SKM-1 (cell line): ENCODE measurements at regions not wholly inside any gene's neighbourhood (a gene's known extent, or its start where the extent isn't known, plus 50 kb on each side); places are given as distances from the start of the nearest gene placed in this dataset.

Source experiments
- DNase-seq: peaks from one replicate; lab custom pipeline; 2025; ENCODE audit not compliant: unreplicated experiment; lab: John Stamatoyannopoulos, UW

DNA sequence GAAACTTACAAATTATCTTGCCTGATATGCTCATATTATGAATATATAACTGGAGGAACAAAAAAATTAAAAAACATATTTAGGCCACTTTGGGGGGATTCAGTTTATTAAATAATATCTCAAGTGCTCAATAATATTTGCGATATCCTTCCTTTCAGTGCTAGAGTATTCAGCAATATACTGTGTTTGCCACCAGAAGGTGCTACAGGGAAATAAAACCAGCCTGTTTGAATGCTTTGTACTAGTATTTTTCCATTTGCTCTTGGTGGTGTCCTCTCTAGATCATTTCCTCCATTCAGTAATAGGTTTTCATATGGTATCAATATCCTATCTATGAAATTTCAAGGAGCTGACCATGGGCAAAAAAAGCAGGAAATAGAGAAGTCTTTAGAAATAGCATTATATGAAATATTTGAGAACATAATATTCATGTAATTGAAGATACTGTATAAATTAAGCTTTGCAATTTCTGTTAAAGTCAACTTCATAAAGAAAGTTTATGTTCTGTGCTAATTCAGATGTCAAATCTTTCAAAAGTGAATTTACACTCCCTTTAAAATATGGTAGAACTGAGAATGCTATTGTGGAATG is 106.2 kb upstream of the NAV3 start:
- no peak for DNase-seq

DNA sequence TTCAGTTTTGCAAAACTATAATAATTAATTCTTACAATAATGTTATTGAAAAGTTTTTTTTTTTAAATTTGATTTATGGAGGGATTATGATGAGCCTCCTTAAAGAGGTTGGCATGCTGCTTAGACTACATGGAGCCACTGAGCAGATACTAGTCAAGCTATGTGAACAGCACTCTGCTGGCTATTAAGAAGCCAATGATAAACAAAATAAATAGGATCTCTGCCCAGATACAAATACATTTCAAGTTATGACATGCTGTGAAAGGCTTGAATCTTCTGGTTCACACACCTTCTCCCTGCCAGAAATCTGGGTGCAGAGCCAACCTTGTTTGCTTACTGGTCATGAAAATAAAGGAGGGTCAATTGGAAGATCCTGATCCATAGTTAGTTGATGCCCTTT is 107.4 kb upstream of the NAV3 start:
- DNase-seq, result no peak

DNA sequence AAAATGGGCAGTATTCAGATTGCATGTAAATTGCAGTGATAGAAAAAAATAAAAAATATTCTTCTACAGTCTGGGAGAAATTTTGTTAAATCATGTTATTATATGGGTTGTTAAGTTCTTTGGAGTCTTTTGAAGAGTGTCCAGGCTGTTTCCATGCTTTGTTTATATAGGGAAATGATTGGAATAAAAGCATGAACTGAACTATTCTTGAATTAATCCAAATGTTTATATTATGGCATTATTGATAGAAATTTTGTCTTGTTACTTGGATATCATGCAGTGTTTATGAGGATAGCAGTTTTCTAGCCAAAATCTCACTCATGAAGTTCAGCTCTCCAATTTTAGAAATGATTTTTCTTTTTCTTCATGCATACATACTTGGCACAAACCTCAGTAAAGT is 108.2 kb upstream of the NAV3 start:
- no peak for DNase-seq

DNA sequence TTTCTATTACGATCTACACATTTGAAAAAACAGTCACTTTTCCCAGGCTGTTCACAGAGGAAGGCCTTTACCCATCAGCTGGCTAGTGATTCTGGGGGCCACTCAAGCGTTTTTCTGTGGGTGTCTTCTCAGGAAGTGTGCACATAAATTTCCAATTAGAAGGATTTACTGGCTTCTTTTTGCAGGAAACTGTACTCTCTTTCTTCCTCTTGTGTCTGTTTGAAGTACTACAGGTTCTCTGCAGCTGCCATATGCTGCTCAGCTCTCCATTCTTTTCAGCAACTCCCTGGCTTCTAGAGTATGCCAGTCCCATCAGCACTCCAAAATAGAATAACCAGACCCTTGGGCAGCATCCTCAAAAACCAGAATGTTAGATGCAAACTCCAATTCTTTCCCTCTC is 110.4 kb upstream of the NAV3 start:
- no peak for DNase-seq

DNA sequence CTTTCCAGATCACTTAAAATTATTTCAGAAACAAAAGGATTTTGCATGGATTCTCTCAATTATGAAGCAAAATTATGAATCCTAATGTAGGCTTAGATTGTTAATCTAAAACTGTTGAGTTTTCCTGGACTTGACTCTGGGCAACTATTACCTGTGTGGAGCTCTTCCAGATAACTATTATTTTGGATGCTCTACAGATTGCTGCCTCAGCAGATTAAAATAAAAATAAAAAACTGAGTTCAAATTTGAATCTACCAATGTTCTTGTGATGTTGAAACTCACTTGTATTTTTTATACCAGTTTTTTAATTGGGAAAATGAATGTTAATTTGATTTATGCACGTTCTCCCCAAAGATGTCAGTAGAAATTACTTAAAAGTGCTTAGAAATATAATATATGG is 120.5 kb upstream of the NAV3 start:
- DNase-seq, result no peak

DNA sequence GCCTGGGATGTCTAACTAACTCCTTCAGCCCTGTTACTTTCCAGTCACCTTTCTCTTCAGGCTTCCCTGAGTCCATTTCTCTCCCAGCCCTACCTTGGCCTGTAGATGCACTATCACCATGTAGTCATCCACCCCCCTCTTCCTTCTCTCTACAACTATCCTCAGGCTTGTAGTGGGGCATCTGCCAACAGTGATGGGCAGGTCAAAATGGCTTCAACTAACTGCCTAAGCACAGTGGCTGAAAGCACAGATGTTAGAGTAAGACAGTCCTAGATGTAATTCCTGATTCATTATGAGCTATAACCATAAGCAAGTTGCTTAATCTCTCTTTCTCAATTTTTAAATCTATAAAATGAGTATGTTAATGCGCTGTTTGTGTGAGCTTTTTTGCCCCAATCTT is 133.6 kb upstream of the NAV3 start:
- DNase-seq, result no peak

DNA sequence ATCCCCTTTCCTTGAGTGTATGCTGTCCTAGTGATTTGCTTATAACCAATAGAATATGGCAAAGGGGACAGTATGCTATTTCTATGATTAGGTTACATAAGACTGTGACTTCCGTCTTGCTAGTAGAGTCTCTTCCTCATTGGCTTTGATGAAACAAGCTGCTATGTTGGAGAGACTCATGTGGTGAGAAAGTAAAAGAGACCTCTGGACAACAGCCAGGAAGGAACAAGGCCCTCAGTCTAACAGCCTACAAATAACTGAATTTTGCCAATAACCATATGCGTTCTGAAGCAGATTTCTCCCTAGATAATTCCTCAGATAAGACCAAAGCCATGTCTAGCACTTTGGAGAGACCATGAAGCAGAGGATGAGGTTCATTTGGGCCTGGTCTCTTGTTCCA is 134.5 kb upstream of the NAV3 start:
- no peak for DNase-seq

DNA sequence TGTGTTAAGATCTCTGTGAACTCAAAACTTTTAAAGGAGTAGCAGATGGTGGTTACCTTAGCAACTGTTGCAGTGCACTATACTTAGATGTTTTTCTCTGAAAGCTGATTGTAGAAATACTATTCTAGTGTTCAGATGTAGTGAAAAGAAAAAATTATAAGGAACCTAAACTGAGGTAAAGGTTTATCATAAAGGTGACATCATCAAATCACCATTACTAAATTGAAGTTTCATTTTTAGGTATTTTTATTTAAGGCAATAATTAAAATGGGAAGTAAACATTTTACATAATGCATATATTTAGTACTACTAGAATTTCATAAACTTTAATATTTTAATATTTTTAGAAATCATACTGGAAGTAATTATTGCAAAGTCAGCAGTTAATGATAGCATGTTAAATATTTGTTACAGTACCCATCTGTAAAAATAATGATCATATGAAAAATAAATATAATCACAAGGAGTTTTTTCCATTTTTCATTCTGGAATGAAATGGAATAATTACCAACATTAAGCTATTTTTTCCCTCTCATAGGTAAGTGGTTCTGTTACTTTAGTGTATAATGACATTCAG is 141.1 kb upstream of the NAV3 start:
- DNase-seq, result no peak

DNA sequence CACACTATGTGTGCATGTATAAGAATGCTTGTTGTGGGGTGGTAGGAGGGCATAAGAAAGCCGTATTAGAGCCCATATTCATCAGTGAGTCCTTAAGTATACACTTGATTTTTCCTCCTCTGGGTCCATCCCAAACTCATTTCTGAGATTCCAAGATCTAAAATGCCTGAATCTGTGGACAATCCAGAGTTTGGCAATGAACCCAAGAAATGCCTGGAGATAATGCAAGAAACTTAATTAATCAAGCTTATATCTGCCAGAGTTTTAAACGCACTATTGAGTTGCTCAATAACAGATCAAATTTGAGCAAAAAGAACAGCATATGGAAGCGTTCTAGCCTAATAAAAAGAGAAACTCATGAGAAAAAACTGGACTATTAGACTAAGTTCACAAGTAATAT is 143.4 kb upstream of the NAV3 start:
- no peak for DNase-seq

DNA sequence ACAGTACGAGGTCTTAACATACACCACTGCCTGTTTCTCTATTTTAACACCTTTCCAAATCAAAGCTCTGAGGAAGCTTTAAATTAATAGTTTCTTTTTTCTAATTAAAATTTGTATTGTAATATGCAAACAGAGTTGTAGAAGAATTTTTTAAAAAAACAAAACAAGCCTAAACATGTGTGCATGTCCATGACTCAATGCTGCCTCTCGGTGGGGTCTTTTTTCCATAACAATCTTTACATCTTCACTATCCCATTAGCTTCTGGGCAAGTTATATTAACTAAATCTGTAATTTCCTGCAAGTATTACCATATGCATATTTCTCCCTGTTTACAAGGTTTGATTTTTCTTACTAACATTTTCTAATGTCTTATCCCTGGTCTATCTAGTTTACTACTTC is 143.9 kb upstream of the NAV3 start:
- no peak for DNase-seq

DNA sequence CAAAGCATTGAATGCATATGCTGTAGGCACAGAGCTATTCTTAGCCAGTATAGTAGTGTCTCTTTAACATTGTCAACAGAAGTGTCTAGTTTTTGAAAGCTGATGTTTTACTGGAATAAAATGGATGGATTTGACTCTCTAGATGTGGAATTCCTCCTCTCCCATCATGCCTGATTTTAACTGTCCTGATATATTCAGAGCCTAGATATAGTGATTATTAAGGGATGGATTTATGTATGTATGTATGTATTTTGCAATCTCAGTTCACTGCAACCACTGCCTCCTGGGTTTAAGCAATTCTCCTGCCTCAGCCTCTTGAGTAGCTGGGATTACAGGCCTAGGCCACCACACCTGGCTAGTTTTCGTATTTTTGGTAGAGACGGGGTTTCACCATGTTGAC is 144.8 kb upstream of the NAV3 start:
- DNase-seq, result no peak

DNA sequence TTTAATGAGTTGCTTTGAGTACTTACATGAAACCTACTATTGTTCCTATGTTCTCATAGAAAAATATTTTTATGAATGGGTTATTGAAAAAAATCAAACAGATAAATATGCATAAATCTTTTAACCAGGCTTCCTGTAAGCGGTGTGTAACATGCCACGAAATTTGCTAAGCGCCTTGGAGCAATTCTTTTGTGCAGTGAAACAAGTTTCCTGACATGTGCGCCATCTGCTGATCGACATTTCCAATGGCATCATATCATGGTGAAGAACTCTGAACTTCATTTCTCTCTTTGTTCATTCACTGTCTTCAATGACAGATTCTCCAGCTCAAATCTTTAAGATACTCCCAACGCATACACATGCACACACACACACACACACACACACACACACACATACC is 145.6 kb upstream of the NAV3 start:
- peak; percentile 1 for DNase-seq

DNA sequence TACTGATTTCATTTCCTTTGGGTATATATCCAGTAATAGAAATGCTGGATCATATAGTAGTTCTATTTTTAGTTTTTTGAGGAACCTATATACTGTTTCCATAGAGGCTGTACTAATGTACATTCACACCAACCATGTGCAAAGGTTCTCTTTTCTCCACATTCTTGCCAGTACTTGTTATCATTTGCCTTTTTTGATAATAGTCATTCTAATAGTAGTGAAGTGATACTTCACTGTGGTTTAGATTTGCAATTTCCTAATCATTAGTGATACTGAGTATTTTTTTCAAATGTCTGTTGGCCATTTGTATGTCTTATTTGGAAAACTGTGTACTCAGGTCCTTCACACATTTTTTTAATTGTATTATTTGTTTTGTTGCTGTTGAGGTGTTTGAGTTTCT is 148.2 kb upstream of the NAV3 start:
- no peak for DNase-seq

DNA sequence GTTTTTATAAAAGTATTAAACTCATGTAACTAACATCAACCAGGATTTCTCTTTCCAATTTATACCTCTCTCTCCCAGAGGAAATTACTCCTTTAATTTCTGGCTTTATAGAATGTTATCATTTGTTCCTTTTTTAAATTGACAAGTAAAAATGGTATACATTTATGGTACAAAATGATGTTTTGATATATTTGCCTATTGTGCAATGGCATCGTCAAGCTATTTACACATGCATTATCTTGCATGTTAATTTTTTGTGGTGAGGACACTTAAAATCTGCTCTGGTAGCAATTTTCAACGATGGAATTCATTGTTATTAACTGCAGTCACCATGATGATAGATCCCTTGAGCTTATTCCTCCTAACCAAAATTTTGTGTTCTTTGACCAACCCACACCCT is 149.0 kb upstream of the NAV3 start:
- no peak for DNase-seq

DNA sequence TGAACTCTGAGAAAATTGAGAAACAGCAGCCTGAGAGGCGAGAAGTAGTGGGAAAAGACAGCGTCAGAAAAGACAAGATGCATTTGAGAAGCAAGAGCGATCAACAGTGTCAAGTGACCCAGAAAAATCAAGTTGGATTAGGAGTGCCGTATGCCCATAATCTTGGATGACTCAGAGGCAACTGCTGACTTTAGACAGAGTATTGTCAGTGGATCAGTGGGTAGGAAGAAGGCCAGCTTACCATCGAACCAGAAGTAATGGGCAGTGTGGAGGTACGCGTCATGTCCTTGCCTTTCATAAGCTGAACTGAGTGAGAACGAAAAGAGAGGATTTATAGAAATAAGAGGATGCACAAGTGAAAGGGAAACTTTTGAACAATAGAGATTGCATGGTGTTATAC is 151.0 kb upstream of the NAV3 start:
- no peak for DNase-seq

DNA sequence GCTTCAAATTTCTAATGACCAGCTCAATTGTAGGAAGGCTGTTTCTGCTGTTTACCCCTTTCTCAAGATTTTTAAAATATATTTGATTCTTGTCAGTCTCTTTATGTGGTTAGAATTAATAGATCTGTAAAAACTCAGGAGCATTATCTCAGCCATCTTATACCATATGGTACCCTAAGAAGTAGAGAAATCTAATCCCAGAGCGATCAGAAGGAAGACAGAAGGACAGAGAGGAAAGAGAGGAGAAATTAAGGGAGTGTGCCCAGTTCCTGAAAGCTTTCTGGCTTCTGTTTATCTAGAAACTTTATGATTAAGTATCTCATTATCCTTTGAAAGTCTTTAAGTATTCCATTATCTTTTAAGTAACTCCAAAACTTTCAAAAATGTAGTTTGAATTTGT is 152.1 kb upstream of the NAV3 start:
- DNase-seq, result no peak

DNA sequence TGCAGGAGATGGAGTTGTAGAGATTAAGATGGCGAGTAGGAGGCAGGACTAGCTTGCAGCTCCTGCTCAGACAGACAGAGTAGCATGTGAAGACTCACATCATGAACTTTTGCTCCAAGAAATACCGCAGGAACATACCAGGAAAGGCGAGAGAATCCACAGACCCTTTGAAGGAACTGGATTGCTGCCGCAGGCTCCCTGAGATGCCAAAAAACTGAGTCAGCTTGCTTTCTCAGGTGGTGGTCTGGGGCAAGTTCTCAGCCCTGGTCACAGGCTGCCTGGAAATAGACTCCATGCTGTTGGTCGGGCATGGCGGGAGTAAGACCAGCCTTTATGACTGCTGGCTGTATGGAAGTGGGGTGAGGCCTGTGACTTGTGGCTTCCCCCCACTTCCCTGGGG is 163.6 kb upstream of the NAV3 start:
- DNase-seq, result no peak

DNA sequence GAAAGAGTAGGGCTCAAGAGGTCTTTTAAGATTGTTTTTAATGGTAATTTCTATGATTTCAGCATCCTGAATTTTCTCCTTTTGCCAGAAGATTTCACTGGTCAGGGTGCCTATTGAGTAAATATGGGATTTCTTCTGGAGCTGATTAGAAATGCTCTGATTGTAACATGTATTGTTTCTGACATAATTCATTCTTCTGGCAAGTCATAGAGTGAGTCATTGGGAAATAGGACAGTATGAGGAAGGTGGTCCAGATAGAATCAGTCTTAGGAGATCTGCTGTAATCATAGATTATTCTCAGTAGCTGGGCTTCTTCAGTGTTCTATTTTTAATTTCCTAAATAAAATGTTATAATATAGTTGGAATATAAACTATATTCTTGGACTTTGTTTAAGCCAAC is 182.0 kb upstream of the NAV3 start:
- no peak for DNase-seq

DNA sequence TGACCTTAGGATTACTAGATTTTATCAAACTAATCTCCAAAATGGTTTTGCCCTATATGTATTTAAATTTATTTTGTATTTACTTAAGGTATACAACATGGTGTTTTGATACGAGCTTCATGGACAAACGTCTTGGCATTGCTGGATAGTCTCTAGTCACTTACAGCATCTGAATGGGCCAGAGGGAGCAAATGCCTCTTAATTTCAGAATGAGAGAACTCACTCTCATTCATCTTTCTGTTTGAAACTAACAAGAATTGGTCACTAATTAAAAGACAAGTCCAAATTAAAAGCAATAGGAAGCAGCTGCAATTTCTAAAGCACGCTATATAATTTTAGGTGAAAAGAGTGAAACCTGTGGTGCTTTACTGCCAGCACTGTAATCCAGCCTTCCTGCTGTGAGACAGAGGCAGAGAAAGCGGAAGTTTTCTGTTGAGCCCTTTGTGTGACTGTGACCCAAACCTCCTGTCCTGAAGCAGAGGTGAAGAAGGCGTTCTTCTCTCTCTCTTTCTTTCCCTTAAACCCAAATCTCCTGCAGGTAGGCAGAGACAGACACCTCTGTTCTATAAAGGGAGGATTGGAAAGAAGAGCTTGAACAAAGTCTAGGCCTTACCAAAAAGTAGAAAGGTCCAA is 184.6 kb upstream of the NAV3 start:
- DNase-seq, result no peak

DNA sequence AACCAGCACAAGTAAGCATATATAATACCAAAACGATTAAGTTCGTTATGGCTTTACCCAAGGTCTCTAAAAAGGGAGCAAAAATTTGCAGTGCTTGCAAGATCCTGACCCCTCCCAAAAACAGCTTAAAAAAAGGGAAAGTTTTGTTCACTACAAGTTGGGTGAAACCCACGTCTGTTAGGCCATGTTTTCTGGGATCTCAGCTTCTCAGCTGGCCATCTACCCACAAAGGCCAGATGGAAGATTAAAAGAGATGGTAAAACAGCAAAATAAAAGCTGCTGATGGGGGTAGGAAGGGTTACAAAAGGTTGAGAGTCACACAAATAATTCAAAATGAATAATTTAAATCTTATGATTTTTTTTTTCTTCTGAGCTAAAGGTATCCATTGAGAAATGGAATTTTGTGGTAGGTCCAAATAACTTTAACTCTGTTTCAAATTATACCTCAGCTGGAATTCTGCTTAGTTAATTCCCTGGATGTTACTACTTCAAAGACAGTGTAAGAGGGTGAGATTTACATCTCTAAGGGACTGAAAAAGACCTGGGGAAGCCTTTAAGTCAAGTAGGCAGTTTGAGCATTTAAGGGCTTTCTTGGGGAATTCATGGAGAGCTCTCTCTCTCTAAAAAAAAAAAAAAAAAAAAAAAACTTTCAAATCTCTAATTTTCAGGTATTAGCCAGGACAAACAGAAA is 185.6 kb upstream of the NAV3 start:
- no peak for DNase-seq

DNA sequence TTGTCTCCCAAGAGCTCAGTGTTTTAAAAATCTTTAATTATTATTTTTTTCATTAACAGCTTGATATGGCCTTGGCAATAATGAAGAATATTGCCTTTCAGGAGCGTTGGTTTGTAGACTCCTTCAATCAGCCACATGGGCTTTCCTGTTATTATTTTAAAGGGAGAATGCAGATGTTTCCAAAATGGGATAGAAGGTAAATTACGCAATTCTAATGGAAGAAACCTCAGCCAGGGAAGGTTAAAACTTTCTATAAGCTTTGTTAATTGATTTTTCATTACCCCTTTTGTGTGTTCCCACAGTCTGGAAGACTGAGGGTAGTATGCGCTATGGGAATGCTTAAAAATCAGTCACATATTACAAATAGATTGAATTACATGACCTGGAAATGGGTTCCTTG is 188.4 kb upstream of the NAV3 start:
- no peak for DNase-seq

DNA sequence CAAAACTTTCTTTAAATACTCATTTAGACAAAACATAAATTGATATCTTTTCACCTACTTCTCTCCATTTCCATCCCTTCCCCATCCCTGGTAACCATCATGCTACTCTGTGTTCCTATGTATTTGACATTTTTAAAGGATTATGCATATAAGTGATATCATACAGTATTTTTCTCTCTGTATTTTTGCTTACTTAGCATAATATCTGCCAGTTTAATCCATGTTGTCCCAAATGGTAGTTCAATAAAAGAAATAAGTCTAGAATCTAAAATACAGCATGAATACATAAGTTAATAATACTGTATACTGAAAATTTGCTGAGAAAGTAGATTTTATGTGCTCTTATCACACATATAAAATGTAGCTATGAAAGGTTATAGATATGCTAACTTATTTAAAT is 190.3 kb upstream of the NAV3 start:
- DNase-seq, result no peak
